Fibroblast of skin of back (primary cell): ENCODE measurements at regions not wholly inside any gene's neighbourhood (a gene's known extent, or its start where the extent isn't known, plus 50 kb on each side); places are given as distances from the start of the nearest gene placed in this dataset.

Source experiments
- DNase-seq: peaks from one replicate; pipeline ENCODE4 v3.0.0-alpha.2; 2013

DNA sequence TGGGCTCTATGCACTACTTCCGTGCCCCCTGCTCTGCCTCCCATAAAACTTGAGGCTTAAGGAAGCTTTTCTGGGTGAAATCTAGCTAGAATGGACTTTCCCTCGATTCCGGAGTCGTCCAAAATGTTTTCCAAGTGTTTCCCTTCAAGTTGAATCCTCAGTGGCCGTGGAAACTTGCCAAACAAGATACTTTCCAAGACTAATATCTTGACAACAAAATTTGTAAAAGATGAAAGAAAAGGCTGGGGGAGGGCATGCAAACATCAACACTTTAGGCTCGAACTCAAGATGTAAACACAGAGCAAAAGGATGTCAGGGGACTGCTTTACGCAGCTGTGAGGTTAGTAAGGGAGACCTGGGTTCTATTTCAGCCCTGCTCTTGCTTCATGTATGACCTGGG lies 482.8 kb upstream of the KLF4 start:
- no peak for DNase-seq

- DNase-seq, result no peak
Measured at GRCh38 chr9:107971241-107971640, 481.7 kb upstream of the KLF4 start.

DNA sequence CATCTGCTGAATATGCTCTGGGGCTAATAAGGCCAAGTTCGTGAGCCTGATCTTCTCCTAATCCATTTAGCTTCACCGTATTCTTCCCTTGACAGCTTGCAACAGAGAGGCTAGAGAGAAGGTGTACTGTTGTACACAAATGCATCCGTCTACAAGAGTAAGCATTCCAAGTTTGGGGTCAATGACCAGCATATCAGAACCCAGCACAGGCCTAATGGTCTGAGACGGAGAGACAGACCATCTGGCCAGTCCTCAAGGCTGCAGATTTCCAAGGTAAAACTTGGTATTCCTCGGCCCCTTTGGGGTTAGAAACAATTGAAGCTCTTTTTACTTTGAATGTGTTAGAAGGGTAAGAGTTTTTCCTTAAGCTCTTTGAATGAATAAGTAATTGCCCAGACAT lies 481.2 kb upstream of the KLF4 start:
- no peak for DNase-seq

GRCh38 chr9:107969727-107970126 lies 480.2 kb upstream of the KLF4 start:
- no peak for DNase-seq

DNA sequence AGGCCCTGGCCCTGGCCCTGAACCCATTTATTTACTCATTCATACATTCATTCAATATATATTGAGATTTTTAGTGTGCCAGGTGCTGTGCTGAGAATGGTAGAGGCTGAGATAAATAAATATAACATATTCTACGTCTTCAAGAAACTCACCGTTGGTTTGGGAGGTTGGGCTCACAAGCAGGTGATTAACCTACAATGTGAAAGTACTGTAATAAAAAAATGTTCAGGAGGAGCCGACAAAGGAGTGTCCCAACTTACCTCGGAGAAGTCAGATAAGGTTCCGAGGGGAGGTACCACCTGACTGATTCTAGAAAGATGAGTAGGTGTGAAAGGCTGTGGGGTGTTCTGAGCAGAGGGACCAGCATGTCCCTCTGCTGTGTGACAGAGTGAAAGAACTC lies 479.6 kb upstream of the KLF4 start:
- DNase-seq, result no peak

DNA sequence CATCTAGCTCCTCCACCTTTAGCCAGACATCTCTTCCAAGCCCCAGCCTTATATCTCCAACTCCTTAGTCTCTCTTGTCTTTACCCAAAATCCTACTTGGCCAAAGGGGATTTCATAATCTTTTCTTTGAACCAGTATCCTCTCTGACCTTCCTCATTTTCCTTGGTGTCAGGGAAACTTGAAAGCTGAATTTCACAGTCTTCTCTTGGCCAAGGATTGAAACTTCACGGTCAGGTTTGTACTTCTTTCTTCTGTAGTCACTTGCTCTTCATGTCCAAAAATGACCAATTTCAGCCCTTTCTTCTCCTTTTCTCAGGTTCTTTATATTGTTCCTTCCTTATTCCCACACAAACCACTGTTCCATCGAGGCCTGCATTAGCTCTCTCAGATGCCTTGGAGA lies 473.7 kb upstream of the KLF4 start:
- DNase-seq, result no peak

DNA sequence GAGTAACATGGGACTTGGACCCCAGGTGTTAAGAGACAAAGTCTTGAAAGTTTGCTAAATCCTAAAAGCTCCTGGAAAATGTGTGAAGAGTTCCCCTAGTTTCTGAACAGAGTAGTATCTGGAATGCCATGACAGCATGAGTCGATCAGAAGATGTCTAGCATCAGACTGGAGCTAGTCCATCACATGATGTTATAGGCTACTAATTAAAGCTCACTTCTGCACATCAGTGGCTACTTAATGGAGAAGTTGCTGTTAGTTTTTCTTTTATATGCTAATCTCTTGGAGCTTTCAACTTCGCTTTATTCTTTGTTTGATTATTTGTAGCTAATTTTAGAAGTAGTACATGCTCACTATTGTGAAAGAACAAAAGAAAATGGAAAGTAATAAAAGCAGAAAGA lies 471.3 kb upstream of the KLF4 start:
- no peak for DNase-seq

DNA sequence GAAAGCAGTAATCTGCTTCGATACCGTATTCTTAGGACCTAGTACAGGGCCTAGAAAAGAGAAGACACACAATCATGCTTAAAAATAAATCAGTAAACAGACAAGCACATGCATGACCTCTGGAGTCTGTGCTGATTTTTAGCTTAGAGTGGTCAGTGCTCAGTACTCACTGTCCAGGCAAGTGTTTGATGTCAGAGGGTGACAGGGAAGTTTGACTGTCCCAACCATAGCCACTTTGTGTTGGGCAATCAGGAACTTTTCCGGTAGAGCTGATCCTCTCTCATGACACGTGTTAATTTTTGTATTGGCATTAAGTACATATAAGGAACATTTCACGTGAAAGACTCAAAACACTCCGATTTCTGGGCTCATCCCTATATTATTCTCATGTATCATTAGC lies 464.7 kb upstream of the KLF4 start:
- DNase-seq, result no peak

- no peak for DNase-seq
Measured at GRCh38 chr9:107953556-107954125, 464.1 kb upstream of the KLF4 start.

DNA sequence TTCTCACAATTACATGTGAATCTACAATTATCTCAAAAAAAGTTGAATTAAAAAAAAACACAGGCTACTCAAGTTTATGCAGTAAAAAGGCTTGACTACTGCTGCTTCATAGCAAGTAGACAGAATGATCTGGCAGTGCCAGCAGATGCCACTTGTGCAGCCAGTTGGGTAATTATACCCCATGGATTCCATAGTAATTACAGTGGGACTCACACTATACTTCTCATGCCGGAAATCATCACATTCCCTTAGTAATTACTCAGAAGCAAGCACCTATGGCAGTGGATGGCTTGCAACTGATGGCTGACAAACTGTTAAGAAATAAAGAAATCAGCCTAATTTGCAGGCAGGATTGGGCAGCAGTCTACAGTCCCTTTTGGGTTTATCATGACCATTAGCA lies 463.2 kb upstream of the KLF4 start:
- no peak for DNase-seq

GRCh38 chr9:107951511-107951910 lies 461.9 kb upstream of the KLF4 start:
- DNase-seq, result no peak

DNA sequence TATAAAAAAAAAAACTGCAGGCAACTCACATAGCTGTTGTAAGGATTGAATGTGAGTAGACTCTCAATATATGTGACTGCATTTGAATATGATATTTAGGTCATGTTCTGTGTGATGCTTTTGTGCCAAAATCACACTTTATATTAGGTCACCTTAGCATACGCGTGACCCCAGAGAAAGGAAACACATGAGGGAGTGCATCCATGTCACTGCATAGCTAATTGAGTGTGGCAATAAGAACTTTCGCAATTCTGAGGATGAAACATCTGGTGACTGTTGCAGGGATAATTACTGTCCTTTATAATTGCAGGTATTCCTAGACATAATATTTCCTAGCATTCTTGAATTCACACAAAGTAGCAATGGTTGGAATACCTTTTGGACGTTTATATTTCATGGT lies 459.5 kb upstream of the KLF4 start:
- no peak for DNase-seq

DNA sequence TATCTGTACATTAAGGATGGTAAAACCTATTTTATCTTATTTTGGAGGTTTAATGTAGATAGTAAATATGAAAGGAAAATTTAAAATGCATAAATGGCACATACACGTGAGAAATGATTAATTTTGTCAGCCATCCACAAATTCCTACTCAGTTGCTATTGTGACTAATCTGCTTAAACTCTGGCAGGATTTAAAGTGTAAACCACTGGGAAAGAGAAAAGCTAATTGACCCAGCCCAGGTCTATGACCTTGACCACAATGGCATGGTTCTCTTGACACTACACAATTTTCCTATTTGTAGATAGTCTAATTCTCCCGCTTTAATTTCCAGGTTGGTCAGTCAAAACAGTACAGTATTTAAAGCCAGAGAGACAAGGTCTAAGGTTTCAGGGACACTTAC lies 459.0 kb upstream of the KLF4 start:
- no peak for DNase-seq

GRCh38 chr9:107948086-107948485 lies 458.5 kb upstream of the KLF4 start:
- peak; percentile 44 for DNase-seq

DNA sequence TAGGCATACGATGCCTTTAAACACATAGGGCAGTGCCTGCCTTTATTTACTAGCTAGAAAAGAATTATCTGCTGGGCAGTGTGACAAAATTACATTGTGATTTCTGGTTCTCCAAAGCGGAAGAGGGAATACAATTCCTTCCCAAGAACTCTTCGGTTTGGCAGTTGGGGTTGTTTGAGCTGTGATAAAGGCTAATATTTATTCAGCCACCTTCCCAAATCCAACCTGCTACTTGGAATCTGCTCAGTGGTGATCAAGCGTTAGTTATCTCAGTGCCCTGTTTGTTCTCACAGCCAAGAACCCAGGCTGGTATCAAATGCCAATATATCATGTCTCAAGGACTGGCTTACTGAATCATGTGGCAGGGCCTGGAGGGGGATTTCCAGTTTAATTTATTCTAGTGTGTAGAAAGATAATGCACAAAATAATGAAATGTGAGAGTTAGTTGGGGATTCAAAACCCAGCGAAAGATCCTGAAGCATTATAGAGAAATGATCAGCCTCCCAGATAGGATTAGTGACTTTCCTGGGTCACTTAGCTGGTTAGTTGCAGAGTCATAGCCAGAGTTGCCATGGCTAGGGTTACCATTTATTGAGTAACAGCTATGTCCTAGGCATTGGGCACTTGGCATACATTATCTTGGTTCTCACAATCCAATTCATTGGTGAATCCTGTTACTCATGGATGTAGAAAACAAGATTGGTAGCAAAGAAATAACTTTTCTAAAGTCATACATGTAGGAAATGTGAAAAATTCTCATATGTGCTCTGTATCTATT lies 457.0 kb upstream of the KLF4 start:
- no peak for DNase-seq

DNA sequence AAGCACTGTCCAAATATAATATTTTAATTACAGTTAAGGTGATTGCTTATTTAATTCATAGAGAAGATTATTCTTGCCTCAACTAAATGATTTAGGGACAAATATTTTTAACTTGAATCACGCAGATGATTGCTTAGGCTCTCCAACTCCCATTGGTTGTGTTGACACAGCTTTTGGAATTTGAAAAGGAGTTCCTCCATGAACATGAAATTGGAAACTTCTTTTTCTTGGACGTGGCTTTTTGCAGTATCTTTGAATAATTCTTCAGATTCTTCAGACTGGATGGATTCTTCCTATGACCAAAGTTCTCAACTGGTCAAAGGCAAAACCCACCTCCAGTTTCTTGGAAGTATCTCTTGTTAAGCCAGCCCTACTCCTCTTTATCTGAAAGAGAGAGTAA lies 456.4 kb upstream of the KLF4 start:
- DNase-seq, result peak; percentile 47

DNA sequence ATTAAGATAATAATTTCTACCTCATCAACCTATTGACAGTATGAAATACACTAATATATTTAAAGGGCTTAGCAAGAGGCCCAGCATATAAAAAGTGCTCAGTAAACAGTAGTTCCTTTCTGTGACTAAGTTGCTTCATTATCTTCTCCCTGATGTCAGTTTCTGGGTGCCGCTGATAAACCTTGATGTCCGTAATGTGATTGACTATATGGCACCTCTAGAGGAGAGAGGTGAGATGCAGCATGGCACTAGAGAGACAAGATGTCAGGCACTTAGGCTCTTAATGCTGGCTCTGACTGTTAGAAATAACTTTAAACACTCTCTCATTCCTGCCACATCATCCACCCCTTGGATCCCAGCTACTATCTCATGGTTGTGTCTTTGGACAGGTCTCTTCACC lies 455.9 kb upstream of the KLF4 start:
- no peak for DNase-seq

DNA sequence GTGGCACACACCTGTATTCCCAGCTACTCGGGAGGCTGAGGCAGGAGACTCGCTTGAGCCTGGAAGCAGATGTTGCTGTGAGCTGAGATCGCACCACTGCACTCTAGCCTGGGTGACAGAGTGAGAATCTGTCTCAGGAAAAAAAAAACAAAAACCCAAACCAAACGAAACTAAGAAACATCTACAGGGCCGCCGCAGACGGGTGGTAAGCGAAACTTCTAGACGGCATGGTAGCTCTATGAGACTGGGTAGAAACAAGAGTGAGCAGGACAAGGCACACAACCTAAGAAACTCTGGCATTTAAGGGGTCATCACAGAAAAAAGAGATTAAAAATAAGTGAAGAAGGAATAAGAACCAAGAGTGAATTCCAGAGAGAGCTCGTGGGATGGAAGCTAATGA lies 454.8 kb upstream of the KLF4 start:
- no peak for DNase-seq

- no peak for DNase-seq
Measured at GRCh38 chr9:107943901-107944300, 454.3 kb upstream of the KLF4 start.

DNA sequence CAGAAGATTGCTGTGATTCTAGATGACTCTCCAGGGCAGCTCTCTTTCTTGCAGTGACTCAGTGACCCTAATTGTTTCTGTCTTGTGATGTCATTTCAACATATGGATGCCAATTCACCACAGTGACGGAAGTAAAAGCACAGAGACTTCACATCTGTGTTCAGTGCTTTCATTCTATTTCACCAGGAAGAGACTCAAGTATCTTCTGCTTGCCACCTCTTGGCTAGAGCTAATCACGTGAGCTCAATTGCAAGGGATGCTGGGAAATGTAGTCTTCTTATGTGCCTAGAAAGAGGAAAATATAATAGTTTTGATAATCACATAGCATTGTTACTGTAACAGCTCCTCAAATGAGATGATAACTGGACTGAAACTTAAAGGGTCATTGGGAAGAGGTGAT lies 453.3 kb upstream of the KLF4 start:
- no peak for DNase-seq

- peak; percentile 33 for DNase-seq
Measured at GRCh38 chr9:107942291-107942690, 452.7 kb upstream of the KLF4 start.

- no peak for DNase-seq
Measured at GRCh38 chr9:107940616-107941595, 451.3 kb upstream of the KLF4 start.

DNA sequence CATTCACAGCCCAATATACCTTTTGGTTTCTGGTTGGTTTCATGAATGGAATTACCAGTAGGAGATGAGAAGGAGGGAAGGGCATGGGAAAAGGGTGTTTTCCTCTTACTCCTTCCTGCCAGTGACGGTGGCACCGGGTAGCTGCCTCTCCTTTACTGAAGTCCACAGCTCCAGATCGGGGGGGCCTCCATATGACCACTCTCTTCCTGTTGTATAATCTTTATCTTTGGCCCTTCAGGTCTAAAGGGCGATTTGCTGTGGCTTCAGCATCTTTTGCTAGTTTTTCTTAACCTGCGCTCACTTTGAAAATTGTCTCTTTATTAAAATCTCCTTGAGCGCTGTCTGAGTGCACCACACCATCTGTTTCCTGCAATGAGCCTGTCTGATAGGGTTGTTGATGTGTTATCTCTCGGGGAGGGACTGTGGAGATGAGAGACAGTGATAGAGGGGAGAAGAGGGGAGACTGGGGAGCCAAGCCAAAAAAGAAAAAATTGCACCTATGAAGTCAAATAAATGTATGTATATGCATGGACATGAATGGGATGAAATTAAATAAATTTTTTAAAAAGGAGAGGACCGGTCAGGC lies 449.3 kb upstream of the KLF4 start:
- DNase-seq, result no peak
